Heart left ventricle (tissue), 13 donors: ENCODE measurements at regions not wholly inside any gene's neighbourhood (a gene's known extent, or its start where the extent isn't known, plus 50 kb on each side); places are given as distances from the start of the nearest gene placed in this dataset.

Experiments used
- CTCF ChIP-seq, 12 donors: fragments of 200-600 bp; sonication (generic) in 4 of 12; IDR thresholded peaks; one replicate each; pipeline versions ENCODE4 v1.5.0 to v1.8.0; 2018 to 2022; ENCODE audit warnings: antibody characterized with exemption in 12 of 12, mild to moderate bottlenecking in 5 of 12
- POLR2A ChIP-seq, 2 donors: fragments of 450-650 bp; IDR thresholded peaks; one replicate each; pipeline ENCODE4 v1.6.1; 2017; ENCODE audit warnings: antibody characterized with exemption in 2 of 2, mild to moderate bottlenecking in 2 of 2, moderate library complexity in 2 of 2
- donor health status: ischemic (EF 13 %, LVEDD 7.1; RV severe dilation, severe dysfunction).
- donor health status: DM: no; HTN: yes; CAD: no.
- donor health status: DM: no; HTN: no; CAD: no.
- donor health status: ischemic (EF 25% LVEDD 6.9; RV normal size, moderate dysfunction).
- donor health status: ischemic (EF 25% LVEDD 5.7; RV mildly dilated, moderate dysfunction).
- donor health status: ischemic (EF 35%, LVEDD 5.7; RV mildly dilated, moderate dysfunction).
- donor health status: nonischemic (EF 11% LVEDD 7.7; RV severe dilation, severe dysfunction).
- donor health status: DM: yes; HTN: yes; CAD: no.
- donor health status: PGD.
- donor health status: ischemic (EF 29% LVEDD 5.4; RV normal size, mild dysfunction).
- donor health status: nonischemic (EF 23%, LVEDD 6.1; RV moderate dilation, normal function).

- TF ChIP-seq CTCF (IDR thresholded peaks at IDR 0.05) (no peak), POLR2A (IDR thresholded peaks at IDR 0.05) (no peak)
Measured at GRCh38 chr16:86391984-86392383, 118.3 kb upstream of the FOXF1 start.
